WTC11 (cell line): ENCODE measurements at regions not wholly inside any gene's neighbourhood (a gene's known extent, or its start where the extent isn't known, plus 50 kb on each side); places are given as distances from the start of the nearest gene placed in this dataset.

Source experiments
- ATAC-seq: fragments of 200-7000 bp; cut with Tn5 transposase; 2 replicates; pipeline ENCODE4 v1.10.0; 2021; ENCODE audit warnings: mild to moderate bottlenecking, moderate library complexity
- CTCF ChIA-PET: fragments of 300-600 bp; sonication (Branson Sonifier 250); formaldehyde crosslinking; loops from one replicate; lab custom pipeline; 2021; ENCODE audit warnings: antibody characterized with exemption; lab: Charles Lee
- POLR2A ChIA-PET: fragments of 350-600 bp; sonication (Branson Sonifier 250); formaldehyde crosslinking; loops from one replicate; lab custom pipeline; 2021; ENCODE audit warnings: antibody characterized with exemption; lab: Charles Lee
- DNase-seq: peaks from one replicate; pipeline ENCODE4 v3.0.0; 2021; ENCODE audit warnings: low spot score
- H3K27ac Mint-ChIP-seq: 2 replicates; pipeline ENCODE4 v1.8.0; 2021; ENCODE audit warnings: mixed read lengths
- H3K27me3 Mint-ChIP-seq: 2 replicates; pipeline ENCODE4 v1.8.0; 2021; ENCODE audit warnings: low read depth, mild to moderate bottlenecking, moderate library complexity, mixed read lengths
- H3K36me3 Mint-ChIP-seq: 2 replicates; pipeline ENCODE4 v1.8.0; 2021; ENCODE audit warnings: mixed read lengths
- H3K4me1 Mint-ChIP-seq: 2 replicates; pipeline ENCODE4 v1.8.0; 2022; ENCODE audit warnings: mixed read lengths
- H3K4me3 Mint-ChIP-seq: 2 replicates; pipeline ENCODE4 v1.8.0; 2021; ENCODE audit warnings: mild to moderate bottlenecking, moderate library complexity, mixed read lengths
- H3K9me3 Mint-ChIP-seq: 2 replicates; pipeline ENCODE4 v1.8.0; 2021; ENCODE audit warnings: mixed read lengths
- CREB1 ChIP-seq: sonication (generic); formaldehyde crosslinking; IDR thresholded peaks from 2 replicates; pipeline ENCODE4 v1.8.0; 2023; ENCODE audit warnings: mild to moderate bottlenecking, missing genetic modification reagents
- EMX1 ChIP-seq: fragments of 250-450 bp; sonication (Bioruptor Pico); IDR thresholded peaks from 2 replicates; pipeline ENCODE4 v1.8.0; 2021; ENCODE audit warnings: mild to moderate bottlenecking
- ETV6 ChIP-seq: sonication (generic); formaldehyde crosslinking; IDR thresholded peaks from 2 replicates; pipeline ENCODE4 v1.8.1; 2022; ENCODE audit warnings: mild to moderate bottlenecking, missing genetic modification reagents
- MXD4 ChIP-seq: fragments of 250-450 bp; sonication (Bioruptor Pico); IDR thresholded peaks from 2 replicates; pipeline ENCODE4 v1.8.0; 2021; ENCODE audit warnings: mild to moderate bottlenecking, moderate library complexity, borderline replicate concordance
- NFATC4 ChIP-seq: fragments of 250-450 bp; sonication (Bioruptor Pico); IDR thresholded peaks from 2 replicates; pipeline ENCODE4 v1.9.0; 2021; ENCODE audit warnings: mild to moderate bottlenecking
- PRRX2 ChIP-seq: fragments of 250-450 bp; sonication (Bioruptor Pico); IDR thresholded peaks from 2 replicates; pipeline ENCODE4 v1.8.0; 2021; ENCODE audit warnings: mild to moderate bottlenecking
- RELA ChIP-seq: sonication (generic); formaldehyde crosslinking; IDR thresholded peaks from 2 replicates; pipeline ENCODE4 v1.8.1; 2022; ENCODE audit warnings: missing genetic modification reagents, mild to moderate bottlenecking, borderline replicate concordance
- SP1 ChIP-seq: sonication (generic); formaldehyde crosslinking; conservative IDR thresholded peaks from 2 replicates; pipeline ENCODE4 v1.8.1; 2022; ENCODE audit warnings: missing genetic modification reagents
- TCF7 ChIP-seq: sonication (generic); formaldehyde crosslinking; IDR thresholded peaks from 2 replicates; pipeline ENCODE4 v1.8.0; 2022; ENCODE audit warnings: mild to moderate bottlenecking, low read depth, missing genetic modification reagents, moderate library complexity
- ZNF423 ChIP-seq: fragments of 250-450 bp; sonication (Bioruptor Pico); IDR thresholded peaks from 2 replicates; pipeline ENCODE4 v2.1.2; 2022; ENCODE audit warnings: mild to moderate bottlenecking, moderate library complexity
- TF ChIP-seq, protein P1 (sequence below): sonication (generic); formaldehyde crosslinking; IDR thresholded peaks from 2 replicates; pipeline ENCODE4 v1.8.0; 2022; ENCODE audit warnings: mild to moderate bottlenecking, missing genetic modification reagents
- TF ChIP-seq, protein P2 (sequence below): sonication (generic); formaldehyde crosslinking; IDR thresholded peaks from 2 replicates; pipeline ENCODE4 v1.8.1; 2023; ENCODE audit warnings: mild to moderate bottlenecking, moderate library complexity, missing genetic modification reagents
- TF ChIP-seq, protein P3 (sequence below): sonication (generic); formaldehyde crosslinking; IDR thresholded peaks from 2 replicates; pipeline ENCODE4 v1.8.0; 2023; ENCODE audit warnings: missing genetic modification reagents
- TF ChIP-seq, protein P4 (sequence below): fragments of 250-450 bp; sonication (Bioruptor Pico); IDR thresholded peaks from 2 replicates; pipeline ENCODE4 v1.9.0; 2021; ENCODE audit warnings: moderate library complexity, mild to moderate bottlenecking, inconsistent platforms, borderline replicate concordance
- TF ChIP-seq, protein P5 (sequence below): sonication (generic); formaldehyde crosslinking; IDR thresholded peaks from 2 replicates; pipeline ENCODE4 v1.8.1; 2023; ENCODE audit warnings: mild to moderate bottlenecking, missing genetic modification reagents, moderate library complexity
- TF ChIP-seq, protein P6 (sequence below): sonication (generic); formaldehyde crosslinking; IDR thresholded peaks from 2 replicates; pipeline ENCODE4 v1.8.0; 2022; ENCODE audit warnings: missing genetic modification reagents
- TF ChIP-seq, protein P7 (sequence below): sonication (generic); formaldehyde crosslinking; IDR thresholded peaks from 2 replicates; pipeline ENCODE4 v1.8.1; 2023; ENCODE audit warnings: mild to moderate bottlenecking, missing genetic modification reagents
- TF ChIP-seq, protein P8 (sequence below): sonication (generic); formaldehyde crosslinking; IDR thresholded peaks from 2 replicates; pipeline ENCODE4 v1.8.1; 2023; ENCODE audit warnings: mild to moderate bottlenecking, missing genetic modification reagents, moderate library complexity
- TF ChIP-seq, protein P9 (sequence below): sonication (generic); formaldehyde crosslinking; IDR thresholded peaks from 2 replicates; pipeline ENCODE4 v1.8.1; 2022; ENCODE audit warnings: mild to moderate bottlenecking, moderate library complexity, missing genetic modification reagents

DNA sequence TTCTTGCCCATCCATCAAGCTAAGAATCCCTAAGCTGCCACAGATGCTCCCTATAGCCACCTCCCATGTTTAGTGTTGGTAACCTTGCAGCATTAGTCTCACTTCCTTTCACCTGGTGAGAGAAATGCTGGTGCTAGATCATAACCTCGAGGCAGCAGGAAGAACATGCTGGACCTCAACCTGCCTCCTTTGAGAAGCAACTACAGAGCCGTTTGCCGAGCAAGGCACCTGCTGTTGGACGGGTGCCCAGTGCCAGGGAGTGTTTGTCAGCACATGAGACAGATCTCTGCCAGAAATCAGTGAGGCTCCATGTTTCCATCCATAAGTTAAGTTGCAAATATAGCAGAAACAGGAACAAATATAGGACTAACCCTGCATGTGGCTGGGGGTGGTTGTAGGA, 955.7 kb downstream of the TUSC7 start:
- Mint-ChIP-seq H3K36me3 (no peaks in the 10 kb centered on the region), H3K27ac (no peak overlapping the region)
- TF ChIP-seq EMX1 (CRISPR knock-in tag) (no peak), SP1 (CRISPR knock-in tag) (no peak), TCF7 (no peak), PRRX2 (CRISPR knock-in tag) (no peak), ETV6 (no peak), NFATC4 (CRISPR knock-in tag) (no peak), ZNF423 (CRISPR knock-in tag) (no peak)
- TF ChIP-seq, protein P1, sequence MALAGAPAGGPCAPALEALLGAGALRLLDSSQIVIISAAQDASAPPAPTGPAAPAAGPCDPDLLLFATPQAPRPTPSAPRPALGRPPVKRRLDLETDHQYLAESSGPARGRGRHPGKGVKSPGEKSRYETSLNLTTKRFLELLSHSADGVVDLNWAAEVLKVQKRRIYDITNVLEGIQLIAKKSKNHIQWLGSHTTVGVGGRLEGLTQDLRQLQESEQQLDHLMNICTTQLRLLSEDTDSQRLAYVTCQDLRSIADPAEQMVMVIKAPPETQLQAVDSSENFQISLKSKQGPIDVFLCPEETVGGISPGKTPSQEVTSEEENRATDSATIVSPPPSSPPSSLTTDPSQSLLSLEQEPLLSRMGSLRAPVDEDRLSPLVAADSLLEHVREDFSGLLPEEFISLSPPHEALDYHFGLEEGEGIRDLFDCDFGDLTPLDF (CRISPR knock-in tag), result no peak
- TF ChIP-seq, protein P2, sequence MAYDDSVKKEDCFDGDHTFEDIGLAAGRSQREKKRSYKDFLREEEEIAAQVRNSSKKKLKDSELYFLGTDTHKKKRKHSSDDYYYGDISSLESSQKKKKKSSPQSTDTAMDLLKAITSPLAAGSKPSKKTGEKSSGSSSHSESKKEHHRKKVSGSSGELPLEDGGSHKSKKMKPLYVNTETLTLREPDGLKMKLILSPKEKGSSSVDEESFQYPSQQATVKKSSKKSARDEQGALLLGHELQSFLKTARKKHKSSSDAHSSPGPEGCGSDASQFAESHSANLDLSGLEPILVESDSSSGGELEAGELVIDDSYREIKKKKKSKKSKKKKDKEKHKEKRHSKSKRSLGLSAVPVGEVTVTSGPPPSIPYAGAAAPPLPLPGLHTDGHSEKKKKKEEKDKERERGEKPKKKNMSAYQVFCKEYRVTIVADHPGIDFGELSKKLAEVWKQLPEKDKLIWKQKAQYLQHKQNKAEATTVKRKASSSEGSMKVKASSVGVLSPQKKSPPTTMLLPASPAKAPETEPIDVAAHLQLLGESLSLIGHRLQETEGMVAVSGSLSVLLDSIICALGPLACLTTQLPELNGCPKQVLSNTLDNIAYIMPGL (CRISPR knock-in tag), result no peak
- TF ChIP-seq, protein P3, sequence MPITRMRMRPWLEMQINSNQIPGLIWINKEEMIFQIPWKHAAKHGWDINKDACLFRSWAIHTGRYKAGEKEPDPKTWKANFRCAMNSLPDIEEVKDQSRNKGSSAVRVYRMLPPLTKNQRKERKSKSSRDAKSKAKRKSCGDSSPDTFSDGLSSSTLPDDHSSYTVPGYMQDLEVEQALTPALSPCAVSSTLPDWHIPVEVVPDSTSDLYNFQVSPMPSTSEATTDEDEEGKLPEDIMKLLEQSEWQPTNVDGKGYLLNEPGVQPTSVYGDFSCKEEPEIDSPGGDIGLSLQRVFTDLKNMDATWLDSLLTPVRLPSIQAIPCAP, result no peak
- TF ChIP-seq, protein P4, sequence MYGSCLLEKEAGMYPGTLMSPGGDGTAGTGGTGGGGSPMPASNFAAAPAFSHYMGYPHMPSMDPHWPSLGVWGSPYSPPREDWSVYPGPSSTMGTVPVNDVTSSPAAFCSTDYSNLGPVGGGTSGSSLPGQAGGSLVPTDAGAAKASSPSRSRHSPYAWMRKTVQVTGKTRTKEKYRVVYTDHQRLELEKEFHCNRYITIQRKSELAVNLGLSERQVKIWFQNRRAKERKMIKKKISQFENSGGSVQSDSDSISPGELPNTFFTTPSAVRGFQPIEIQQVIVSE (CRISPR knock-in tag), result no peak
- TF ChIP-seq, protein P5, sequence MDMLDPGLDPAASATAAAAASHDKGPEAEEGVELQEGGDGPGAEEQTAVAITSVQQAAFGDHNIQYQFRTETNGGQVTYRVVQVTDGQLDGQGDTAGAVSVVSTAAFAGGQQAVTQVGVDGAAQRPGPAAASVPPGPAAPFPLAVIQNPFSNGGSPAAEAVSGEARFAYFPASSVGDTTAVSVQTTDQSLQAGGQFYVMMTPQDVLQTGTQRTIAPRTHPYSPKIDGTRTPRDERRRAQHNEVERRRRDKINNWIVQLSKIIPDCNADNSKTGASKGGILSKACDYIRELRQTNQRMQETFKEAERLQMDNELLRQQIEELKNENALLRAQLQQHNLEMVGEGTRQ (CRISPR knock-in tag), result no peak
- TF ChIP-seq, protein P6, sequence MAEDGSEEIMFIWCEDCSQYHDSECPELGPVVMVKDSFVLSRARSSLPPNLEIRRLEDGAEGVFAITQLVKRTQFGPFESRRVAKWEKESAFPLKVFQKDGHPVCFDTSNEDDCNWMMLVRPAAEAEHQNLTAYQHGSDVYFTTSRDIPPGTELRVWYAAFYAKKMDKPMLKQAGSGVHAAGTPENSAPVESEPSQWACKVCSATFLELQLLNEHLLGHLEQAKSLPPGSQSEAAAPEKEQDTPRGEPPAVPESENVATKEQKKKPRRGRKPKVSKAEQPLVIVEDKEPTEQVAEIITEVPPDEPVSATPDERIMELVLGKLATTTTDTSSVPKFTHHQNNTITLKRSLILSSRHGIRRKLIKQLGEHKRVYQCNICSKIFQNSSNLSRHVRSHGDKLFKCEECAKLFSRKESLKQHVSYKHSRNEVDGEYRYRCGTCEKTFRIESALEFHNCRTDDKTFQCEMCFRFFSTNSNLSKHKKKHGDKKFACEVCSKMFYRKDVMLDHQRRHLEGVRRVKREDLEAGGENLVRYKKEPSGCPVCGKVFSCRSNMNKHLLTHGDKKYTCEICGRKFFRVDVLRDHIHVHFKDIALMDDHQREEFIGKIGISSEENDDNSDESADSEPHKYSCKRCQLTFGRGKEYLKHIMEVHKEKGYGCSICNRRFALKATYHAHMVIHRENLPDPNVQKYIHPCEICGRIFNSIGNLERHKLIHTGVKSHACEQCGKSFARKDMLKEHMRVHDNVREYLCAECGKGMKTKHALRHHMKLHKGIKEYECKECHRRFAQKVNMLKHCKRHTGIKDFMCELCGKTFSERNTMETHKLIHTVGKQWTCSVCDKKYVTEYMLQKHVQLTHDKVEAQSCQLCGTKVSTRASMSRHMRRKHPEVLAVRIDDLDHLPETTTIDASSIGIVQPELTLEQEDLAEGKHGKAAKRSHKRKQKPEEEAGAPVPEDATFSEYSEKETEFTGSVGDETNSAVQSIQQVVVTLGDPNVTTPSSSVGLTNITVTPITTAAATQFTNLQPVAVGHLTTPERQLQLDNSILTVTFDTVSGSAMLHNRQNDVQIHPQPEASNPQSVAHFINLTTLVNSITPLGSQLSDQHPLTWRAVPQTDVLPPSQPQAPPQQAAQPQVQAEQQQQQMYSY (CRISPR knock-in tag), result no peak
- TF ChIP-seq, all 79 proteins: peak for 0
- DNase-seq (no peak), ATAC-seq (no peak)
- ChIA-PET POLR2A (no interaction called here), CTCF (no interaction called here)
- peaks cover 21% of the 10 kb centered on the region for H3K4me1 Mint-ChIP-seq
- no peaks in the 10 kb centered on the region for H3K9me3 Mint-ChIP-seq
- no peaks in the 10 kb centered on the region for H3K27me3 Mint-ChIP-seq
- no peak overlapping the region for H3K4me3 Mint-ChIP-seq

DNA sequence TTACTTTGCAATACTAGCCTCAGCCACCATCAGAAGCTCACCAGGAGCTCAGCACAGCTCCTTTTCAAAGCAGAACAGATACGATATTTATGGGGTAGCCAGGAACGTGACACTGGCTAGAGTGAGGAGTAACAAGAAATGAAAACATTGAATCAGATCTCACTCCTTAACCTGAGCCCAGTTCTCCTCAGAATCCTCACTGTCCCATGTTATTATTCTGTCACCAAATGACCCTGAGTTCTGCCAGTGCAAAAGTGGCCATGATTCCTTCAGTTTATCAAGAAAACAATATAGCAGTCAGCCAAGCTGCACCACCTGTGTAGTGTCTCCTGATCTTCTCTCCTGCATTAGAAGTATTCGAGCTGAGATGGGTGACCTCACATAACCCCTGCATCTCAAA, 956.7 kb downstream of the TUSC7 start:
- DNase-seq, result no peak
- H3K27me3 Mint-ChIP-seq, result no peaks in the 10 kb centered on the region
- TF ChIP-seq PRRX2 (CRISPR knock-in tag) (no peak), RELA (no peak), MXD4 (CRISPR knock-in tag) (no peak), CREB1 (CRISPR knock-in tag) (no peak), SP1 (CRISPR knock-in tag) (no peak), TCF7 (no peak)
- TF ChIP-seq, protein P7, sequence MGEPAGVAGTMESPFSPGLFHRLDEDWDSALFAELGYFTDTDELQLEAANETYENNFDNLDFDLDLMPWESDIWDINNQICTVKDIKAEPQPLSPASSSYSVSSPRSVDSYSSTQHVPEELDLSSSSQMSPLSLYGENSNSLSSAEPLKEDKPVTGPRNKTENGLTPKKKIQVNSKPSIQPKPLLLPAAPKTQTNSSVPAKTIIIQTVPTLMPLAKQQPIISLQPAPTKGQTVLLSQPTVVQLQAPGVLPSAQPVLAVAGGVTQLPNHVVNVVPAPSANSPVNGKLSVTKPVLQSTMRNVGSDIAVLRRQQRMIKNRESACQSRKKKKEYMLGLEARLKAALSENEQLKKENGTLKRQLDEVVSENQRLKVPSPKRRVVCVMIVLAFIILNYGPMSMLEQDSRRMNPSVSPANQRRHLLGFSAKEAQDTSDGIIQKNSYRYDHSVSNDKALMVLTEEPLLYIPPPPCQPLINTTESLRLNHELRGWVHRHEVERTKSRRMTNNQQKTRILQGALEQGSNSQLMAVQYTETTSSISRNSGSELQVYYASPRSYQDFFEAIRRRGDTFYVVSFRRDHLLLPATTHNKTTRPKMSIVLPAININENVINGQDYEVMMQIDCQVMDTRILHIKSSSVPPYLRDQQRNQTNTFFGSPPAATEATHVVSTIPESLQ, result no peak
- TF ChIP-seq, protein P8, sequence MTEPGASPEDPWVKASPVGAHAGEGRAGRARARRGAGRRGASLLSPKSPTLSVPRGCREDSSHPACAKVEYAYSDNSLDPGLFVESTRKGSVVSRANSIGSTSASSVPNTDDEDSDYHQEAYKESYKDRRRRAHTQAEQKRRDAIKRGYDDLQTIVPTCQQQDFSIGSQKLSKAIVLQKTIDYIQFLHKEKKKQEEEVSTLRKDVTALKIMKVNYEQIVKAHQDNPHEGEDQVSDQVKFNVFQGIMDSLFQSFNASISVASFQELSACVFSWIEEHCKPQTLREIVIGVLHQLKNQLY (CRISPR knock-in tag), result no peak
- TF ChIP-seq, protein P9, sequence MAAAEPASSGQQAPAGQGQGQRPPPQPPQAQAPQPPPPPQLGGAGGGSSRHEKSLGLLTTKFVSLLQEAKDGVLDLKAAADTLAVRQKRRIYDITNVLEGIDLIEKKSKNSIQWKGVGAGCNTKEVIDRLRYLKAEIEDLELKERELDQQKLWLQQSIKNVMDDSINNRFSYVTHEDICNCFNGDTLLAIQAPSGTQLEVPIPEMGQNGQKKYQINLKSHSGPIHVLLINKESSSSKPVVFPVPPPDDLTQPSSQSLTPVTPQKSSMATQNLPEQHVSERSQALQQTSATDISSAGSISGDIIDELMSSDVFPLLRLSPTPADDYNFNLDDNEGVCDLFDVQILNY, result no peak
- ChIA-PET POLR2A (no interaction called here), CTCF (interaction anchor here (2.1 kb wide), 1 partner anchor 331 kb away, joined by 6 read pairs; no protein-coding TSS in a partner anchor)
- no peaks in the 10 kb centered on the region for H3K9me3 Mint-ChIP-seq
- H3K36me3 Mint-ChIP-seq, result no peaks in the 10 kb centered on the region
- no peak for ATAC-seq
- H3K4me1 Mint-ChIP-seq, result peaks cover 12% of the 10 kb centered on the region
- no peak overlapping the region for H3K4me3 Mint-ChIP-seq
- H3K27ac Mint-ChIP-seq, result no peak overlapping the region
